Vagina (tissue), 2 donors: ENCODE measurements at regions not wholly inside any gene's neighbourhood (a gene's known extent, or its start where the extent isn't known, plus 50 kb on each side); places are given as distances from the start of the nearest gene placed in this dataset.

Experiments
- DNase-seq, 2 donors: peaks; one replicate each; pipeline ENCODE4 v3.0.0-alpha.2; 2017; ENCODE audit errors: extremely low spot score in 2 of 2
- H3K27ac ChIP-seq: fragments of 200-600 bp; sonication (generic); one replicate; pipeline ENCODE4 v1.5.1; 2019
- H3K27me3 ChIP-seq: fragments of 200-600 bp; sonication (generic); one replicate; pipeline ENCODE4 v1.5.1; 2019
- H3K36me3 ChIP-seq, 2 donors: fragments of 200-600 bp; sonication (generic); one replicate each; pipeline ENCODE4 v1.5.1; 2017 to 2019
- H3K4me1 ChIP-seq: fragments of 200-600 bp; sonication (generic); one replicate; pipeline ENCODE4 v1.5.1; 2019
- H3K4me3 ChIP-seq, 2 donors: fragments of 200-600 bp; sonication (generic); 1 replicate in 1 of 2; 2 replicates in 1 of 2; pipeline ENCODE4 v1.5.1; 2016 to 2019
- H3K9me3 ChIP-seq: fragments of 200-600 bp; sonication (generic); one replicate; pipeline ENCODE4 v1.5.1; 2019
- POLR2A ChIP-seq, 2 donors: fragments of 450-650 bp; IDR thresholded peaks; one replicate each; pipeline ENCODE4 v1.6.1; 2017; ENCODE audit warnings: antibody characterized with exemption in 2 of 2, mild to moderate bottlenecking in 2 of 2, moderate library complexity in 2 of 2
- POLR2AphosphoS5 ChIP-seq, 2 donors: sonication (generic); formaldehyde crosslinking; IDR thresholded peaks; one replicate each; pipeline ENCODE4 v1.9.0; 2017; ENCODE audit warnings: antibody characterized with exemption in 2 of 2, mild to moderate bottlenecking in 2 of 2, low read depth in 1 of 2; ENCODE audit not compliant: insufficient read depth in 1 of 2
- intact Hi-C: fragments of 100-400 bp; cut with DNase I; formaldehyde crosslinking; loops from one replicate; pipeline ENCODE4 v1.15.1; 2023
- TF ChIP-seq, protein P1 (sequence below), 3 experiments: fragments of 450-650 bp in 2 of 3; fragments of 200-600 bp in 1 of 3; sonication (generic) in 1 of 3; IDR thresholded peaks; one replicate each; pipeline ENCODE4 v1.5.1; 2017 to 2019; ENCODE audit warnings: antibody characterized with exemption in 3 of 3, mild to moderate bottlenecking in 2 of 3, moderate library complexity in 2 of 3

DNA sequence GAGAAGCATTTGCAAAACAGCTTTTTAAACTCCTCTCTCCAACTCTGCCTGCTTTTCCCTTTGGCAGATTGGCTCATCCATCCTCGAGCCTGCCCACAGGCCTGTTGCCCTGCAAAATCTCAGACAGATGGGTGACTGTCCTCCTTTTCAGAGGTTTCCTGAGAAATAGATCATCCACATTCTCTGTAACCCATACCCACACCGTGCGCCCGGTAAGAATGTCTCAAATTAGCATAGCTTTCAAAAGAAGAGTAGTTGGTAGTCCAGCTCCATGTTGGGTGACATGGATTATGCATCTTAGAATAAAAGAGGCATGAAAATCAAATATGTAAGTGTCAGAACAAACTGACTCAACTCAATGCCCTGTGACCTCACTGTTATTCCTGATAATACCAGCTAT lies 457.9 kb downstream of the TSN start:
- no peak overlapping the region for H3K27ac ChIP-seq
- no peaks in the 10 kb centered on the region for H3K9me3 ChIP-seq
- H3K4me1 ChIP-seq: no peaks in the 10 kb centered on the region
- H3K4me3 ChIP-seq: no peak overlapping the region
- no peaks in the 10 kb centered on the region for H3K27me3 ChIP-seq
- intact Hi-C loops: no loop called here
- H3K36me3 ChIP-seq: no peaks in the 10 kb centered on the region
- TF ChIP-seq POLR2A (IDR thresholded peaks at IDR 0.05) (no peak), POLR2AphosphoS5 (IDR thresholded peaks at IDR 0.05; ENCODE audit: insufficient read depth in 1 of 2, low read depth in 1 of 2) (no peak)
- TF ChIP-seq, protein P1, sequence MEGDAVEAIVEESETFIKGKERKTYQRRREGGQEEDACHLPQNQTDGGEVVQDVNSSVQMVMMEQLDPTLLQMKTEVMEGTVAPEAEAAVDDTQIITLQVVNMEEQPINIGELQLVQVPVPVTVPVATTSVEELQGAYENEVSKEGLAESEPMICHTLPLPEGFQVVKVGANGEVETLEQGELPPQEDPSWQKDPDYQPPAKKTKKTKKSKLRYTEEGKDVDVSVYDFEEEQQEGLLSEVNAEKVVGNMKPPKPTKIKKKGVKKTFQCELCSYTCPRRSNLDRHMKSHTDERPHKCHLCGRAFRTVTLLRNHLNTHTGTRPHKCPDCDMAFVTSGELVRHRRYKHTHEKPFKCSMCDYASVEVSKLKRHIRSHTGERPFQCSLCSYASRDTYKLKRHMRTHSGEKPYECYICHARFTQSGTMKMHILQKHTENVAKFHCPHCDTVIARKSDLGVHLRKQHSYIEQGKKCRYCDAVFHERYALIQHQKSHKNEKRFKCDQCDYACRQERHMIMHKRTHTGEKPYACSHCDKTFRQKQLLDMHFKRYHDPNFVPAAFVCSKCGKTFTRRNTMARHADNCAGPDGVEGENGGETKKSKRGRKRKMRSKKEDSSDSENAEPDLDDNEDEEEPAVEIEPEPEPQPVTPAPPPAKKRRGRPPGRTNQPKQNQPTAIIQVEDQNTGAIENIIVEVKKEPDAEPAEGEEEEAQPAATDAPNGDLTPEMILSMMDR (IDR thresholded peaks at IDR 0.05): no peak
- DNase-seq: no peak

DNA sequence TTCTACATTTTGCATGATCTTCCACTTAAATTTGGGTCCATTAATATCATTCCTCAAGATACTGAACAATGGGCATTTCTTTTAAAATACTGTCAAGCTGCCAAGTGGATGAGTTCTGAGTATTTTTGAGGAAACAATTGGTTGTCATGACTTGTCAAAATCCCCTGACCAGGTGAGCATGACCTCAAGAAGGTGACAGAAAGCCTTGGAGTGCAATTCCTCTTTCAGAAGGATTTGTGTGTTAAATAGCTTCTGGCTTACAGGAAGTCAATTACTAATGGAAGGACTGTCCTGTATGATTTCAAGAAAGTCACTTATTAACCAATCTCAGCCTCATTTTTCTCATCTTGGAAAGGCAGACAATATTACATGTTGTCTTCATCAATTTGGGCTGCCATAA lies 460.6 kb downstream of the TSN start:
- H3K4me1 ChIP-seq: no peaks in the 10 kb centered on the region
- H3K36me3 ChIP-seq: no peaks in the 10 kb centered on the region
- DNase-seq: no peak
- no peak overlapping the region for H3K27ac ChIP-seq
- TF ChIP-seq, protein P1 (IDR thresholded peaks at IDR 0.05): no peak
- TF ChIP-seq POLR2A (IDR thresholded peaks at IDR 0.05) (no peak), POLR2AphosphoS5 (IDR thresholded peaks at IDR 0.05; ENCODE audit: insufficient read depth in 1 of 2, low read depth in 1 of 2) (no peak)
- intact Hi-C loops: no loop called here
- H3K27me3 ChIP-seq: no peaks in the 10 kb centered on the region
- no peak overlapping the region for H3K4me3 ChIP-seq
- no peaks in the 10 kb centered on the region for H3K9me3 ChIP-seq

DNA sequence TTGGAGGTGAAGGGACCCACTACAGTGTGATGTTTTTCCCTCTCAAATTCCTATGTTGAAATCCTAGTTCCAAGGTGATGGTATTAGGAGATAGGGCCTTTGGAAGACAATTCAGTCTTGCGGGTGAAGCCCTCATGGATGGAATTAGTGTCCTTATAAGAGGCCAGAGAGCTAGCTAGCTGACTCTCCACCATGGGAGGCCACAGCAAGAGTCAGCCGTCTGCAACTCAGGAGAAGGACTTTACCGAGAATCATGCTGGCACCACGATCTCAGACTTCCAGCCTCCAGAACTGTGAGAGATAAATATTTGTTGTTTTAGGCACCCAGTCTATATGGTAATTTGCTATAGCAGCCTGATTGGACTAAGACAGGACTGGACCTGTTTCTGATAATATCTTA lies 461.4 kb downstream of the TSN start:
- Histone ChIP-seq H3K4me1 (no peaks in the 10 kb centered on the region), H3K36me3 (no peaks in the 10 kb centered on the region), H3K27me3 (no peaks in the 10 kb centered on the region), H3K4me3 (no peak overlapping the region), H3K27ac (no peak overlapping the region), H3K9me3 (no peaks in the 10 kb centered on the region)
- intact Hi-C loops: no loop called here
- no peak for DNase-seq
- TF ChIP-seq POLR2A (IDR thresholded peaks at IDR 0.05) (no peak), POLR2AphosphoS5 (IDR thresholded peaks at IDR 0.05; ENCODE audit: insufficient read depth in 1 of 2, low read depth in 1 of 2) (no peak)
- TF ChIP-seq, protein P1 (IDR thresholded peaks at IDR 0.05): no peak

DNA sequence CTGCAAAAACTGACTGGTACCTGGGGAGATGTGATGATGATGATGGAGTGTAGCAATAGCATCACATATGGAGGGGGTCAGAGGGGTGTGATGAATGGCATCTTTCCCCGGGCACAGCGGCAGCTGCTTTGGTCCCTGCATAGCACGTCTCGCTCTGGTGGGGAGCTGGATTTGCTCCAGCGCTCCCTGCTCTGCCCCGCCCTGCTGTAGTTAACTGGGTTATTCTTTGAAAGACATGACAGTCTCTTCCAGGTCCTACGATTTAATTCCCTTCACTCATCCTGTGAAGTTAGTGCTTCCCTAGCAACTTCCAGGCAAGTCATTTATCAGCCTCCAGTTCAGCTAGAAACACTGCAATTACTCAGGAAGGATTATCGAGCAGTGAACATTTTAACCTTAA lies 463.1 kb downstream of the TSN start:
- intact Hi-C loops: no loop called here
- Histone ChIP-seq H3K27me3 (no peaks in the 10 kb centered on the region), H3K27ac (no peak overlapping the region), H3K36me3 (no peaks in the 10 kb centered on the region), H3K4me3 (no peak overlapping the region), H3K4me1 (no peaks in the 10 kb centered on the region), H3K9me3 (no peaks in the 10 kb centered on the region)
- no peak for DNase-seq
- no peak for TF ChIP-seq POLR2AphosphoS5 (IDR thresholded peaks at IDR 0.05; ENCODE audit: insufficient read depth in 1 of 2, low read depth in 1 of 2)
- no peak for TF ChIP-seq POLR2A (IDR thresholded peaks at IDR 0.05)
- TF ChIP-seq, protein P1 (IDR thresholded peaks at IDR 0.05): no peak

DNA sequence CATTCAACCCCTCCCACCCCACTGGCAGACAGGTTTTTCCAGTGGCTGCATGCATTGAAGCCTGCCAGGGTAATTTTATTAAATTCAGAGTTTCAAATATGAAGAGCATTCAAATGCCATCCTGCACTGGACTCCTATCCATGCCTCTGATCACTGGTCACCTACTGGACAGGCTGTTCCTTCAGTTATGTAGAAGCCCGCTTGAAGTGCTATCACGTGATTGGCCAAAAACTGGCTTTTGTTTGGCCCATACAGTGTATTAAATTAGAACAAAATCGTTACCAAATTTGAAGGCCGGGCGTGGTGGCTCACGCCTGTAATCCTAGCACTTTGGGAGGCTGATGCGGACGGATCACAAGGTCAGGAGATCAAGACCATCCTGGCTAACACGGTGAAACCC lies 464.1 kb downstream of the TSN start:
- Histone ChIP-seq H3K36me3 (no peaks in the 10 kb centered on the region), H3K4me1 (no peaks in the 10 kb centered on the region), H3K4me3 (no peak overlapping the region), H3K27me3 (no peaks in the 10 kb centered on the region), H3K9me3 (no peaks in the 10 kb centered on the region), H3K27ac (no peak overlapping the region)
- intact Hi-C loops: no loop called here
- TF ChIP-seq POLR2A (IDR thresholded peaks at IDR 0.05) (no peak), POLR2AphosphoS5 (IDR thresholded peaks at IDR 0.05; ENCODE audit: insufficient read depth in 1 of 2, low read depth in 1 of 2) (no peak)
- TF ChIP-seq, protein P1 (IDR thresholded peaks at IDR 0.05): no peak
- DNase-seq: no peak
